Left ventricle myocardium inferior (tissue), 1 donor: ENCODE measurements at regions not wholly inside any gene's neighbourhood (a gene's known extent, or its start where the extent isn't known, plus 50 kb on each side); places are given as distances from the start of the nearest gene placed in this dataset.

Experiments
- DNase-seq: peaks from one replicate; pipeline ENCODE4 v3.0.0-alpha.2; 2020
- H3K27ac ChIP-seq: fragments of 200-600 bp; replicated peaks from 2 replicates; pipeline ENCODE4 v1.8.0; 2021
- H3K27me3 ChIP-seq: fragments of 200-600 bp; 2 replicates; pipeline ENCODE4 v1.8.0; 2021; ENCODE audit warnings: low read depth
- H3K36me3 ChIP-seq: fragments of 200-600 bp; 2 replicates; pipeline ENCODE4 v1.8.0; 2021
- H3K4me1 ChIP-seq: fragments of 200-600 bp; 2 replicates; pipeline ENCODE4 v1.8.0; 2021
- H3K4me3 ChIP-seq: fragments of 200-600 bp; 2 replicates; pipeline ENCODE4 v1.8.0; 2021; ENCODE audit warnings: mild to moderate bottlenecking, moderate library complexity
- H3K9me3 ChIP-seq: fragments of 200-600 bp; replicated peaks from 2 replicates; pipeline ENCODE4 v1.8.0; 2021
- intact Hi-C: fragments of 100-400 bp; cut with micrococcal nuclease; formaldehyde crosslinking; loops from one replicate; pipeline ENCODE4 v1.11.0; 2022
- TF ChIP-seq, protein P1 (sequence below): fragments of 200-600 bp; IDR thresholded peaks from 2 replicates; pipeline ENCODE4 v1.8.0; 2021; ENCODE audit warnings: antibody characterized with exemption, mild to moderate bottlenecking, borderline replicate concordance
- donor health status: DM: no; HTN: yes; CAD: no; lungs with severe emphysema.

DNA sequence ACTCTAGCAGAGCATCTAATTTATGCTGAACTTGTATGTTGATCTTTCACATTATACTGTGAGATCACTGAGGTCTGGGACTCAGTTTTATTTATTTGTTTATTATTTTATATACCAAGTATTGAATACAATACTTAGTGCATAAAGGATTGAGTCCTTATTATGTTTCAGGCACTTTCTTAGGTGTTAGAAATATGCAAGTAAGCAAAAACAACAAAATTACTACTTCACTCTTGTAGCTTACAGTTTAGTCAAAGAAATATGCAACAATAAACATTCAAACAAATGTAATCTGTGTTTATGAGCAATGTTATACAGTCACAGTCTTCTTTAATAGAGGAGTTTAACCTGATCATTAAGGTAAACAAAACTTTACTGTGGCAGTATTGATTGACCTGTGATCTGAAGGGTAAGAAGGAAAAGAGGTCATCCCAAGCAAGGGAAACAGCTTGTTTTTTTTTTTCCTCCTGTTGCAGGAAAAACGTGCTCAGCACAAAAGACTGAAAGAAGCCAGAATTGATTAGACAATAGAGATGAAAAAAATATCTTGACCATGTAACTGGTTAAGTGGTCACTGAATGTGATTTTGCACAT lies 990.7 kb downstream of the TRHDE start:
- intact Hi-C loops, result no loop called here
- Histone ChIP-seq H3K9me3 (peaks cover 26% of the 10 kb centered on the region), H3K36me3 (no peaks in the 10 kb centered on the region), H3K4me3 (no peak overlapping the region), H3K4me1 (no peaks in the 10 kb centered on the region), H3K27ac (no peak overlapping the region), H3K27me3 (no peaks in the 10 kb centered on the region)
- TF ChIP-seq, protein P1, sequence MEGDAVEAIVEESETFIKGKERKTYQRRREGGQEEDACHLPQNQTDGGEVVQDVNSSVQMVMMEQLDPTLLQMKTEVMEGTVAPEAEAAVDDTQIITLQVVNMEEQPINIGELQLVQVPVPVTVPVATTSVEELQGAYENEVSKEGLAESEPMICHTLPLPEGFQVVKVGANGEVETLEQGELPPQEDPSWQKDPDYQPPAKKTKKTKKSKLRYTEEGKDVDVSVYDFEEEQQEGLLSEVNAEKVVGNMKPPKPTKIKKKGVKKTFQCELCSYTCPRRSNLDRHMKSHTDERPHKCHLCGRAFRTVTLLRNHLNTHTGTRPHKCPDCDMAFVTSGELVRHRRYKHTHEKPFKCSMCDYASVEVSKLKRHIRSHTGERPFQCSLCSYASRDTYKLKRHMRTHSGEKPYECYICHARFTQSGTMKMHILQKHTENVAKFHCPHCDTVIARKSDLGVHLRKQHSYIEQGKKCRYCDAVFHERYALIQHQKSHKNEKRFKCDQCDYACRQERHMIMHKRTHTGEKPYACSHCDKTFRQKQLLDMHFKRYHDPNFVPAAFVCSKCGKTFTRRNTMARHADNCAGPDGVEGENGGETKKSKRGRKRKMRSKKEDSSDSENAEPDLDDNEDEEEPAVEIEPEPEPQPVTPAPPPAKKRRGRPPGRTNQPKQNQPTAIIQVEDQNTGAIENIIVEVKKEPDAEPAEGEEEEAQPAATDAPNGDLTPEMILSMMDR, result no peak
- no peak for DNase-seq

DNA sequence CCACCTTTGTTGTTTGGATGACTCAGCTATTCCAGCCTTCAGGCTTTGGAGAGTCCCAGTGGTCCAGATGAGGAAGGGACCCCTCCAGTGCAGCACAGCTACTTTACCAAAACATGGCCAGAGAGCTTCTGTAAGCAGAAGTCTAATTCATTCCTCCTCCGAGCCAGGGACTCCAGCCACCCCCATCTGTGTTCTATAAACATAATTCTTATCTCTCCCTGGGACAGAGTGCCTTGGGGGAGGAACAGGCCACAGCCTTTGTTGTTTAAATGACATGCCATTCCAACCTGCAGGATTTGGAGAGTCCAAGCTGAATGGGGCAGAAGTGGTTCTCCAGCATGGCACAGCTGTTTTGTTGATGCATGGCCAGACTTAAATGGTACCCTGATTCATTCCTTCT lies 994.0 kb downstream of the TRHDE start:
- DNase-seq, result no peak
- Histone ChIP-seq H3K27me3 (no peaks in the 10 kb centered on the region), H3K9me3 (peaks cover 39% of the 10 kb centered on the region), H3K4me1 (no peaks in the 10 kb centered on the region), H3K36me3 (no peaks in the 10 kb centered on the region), H3K27ac (no peak overlapping the region), H3K4me3 (no peak overlapping the region)
- TF ChIP-seq, protein P1, result no peak
- intact Hi-C loops, result no loop called here

DNA sequence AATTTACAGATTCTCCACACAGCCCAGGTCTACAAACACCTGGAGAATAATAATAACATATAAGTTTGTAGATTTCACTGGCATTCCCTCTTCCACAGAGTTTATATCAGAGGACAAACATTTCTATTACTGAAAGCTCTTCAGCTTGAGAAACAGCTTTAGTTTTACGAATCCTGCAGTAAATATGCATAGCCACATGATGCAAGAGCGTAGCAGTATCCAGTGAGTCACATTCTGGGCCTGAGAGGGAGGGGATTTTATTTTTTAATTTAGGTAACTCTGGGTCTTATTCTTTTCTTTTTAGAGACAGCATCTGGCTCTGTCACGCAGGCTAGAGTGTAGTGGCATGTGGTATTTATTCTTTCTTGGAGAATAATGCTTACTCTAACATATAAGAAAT lies 1002.8 kb downstream of the TRHDE start:
- H3K27me3 ChIP-seq, result no peaks in the 10 kb centered on the region
- H3K9me3 ChIP-seq, result peaks cover 23% of the 10 kb centered on the region
- H3K4me3 ChIP-seq, result no peak overlapping the region
- intact Hi-C loops, result no loop called here
- no peaks in the 10 kb centered on the region for H3K36me3 ChIP-seq
- no peaks in the 10 kb centered on the region for H3K4me1 ChIP-seq
- no peak overlapping the region for H3K27ac ChIP-seq
- no peak for DNase-seq
- TF ChIP-seq, protein P1, result no peak

DNA sequence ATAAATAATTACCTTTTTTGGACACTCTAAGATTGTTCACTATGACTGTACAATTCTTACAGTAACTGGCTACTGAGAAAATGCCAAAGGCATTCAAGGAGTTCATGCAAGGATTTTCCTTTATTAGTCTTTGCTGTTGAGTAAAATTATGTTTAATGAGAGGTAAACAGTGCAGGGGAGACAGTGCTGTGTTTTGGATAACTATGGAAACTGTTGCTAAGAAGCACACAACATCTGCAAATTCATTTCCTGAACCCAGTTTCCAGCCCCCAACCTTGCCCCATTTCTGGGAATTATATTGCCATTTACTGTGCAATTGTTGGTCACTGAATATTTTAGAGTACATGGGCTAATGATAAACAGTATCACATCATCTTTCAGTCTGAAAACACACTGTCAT lies 1005.8 kb downstream of the TRHDE start:
- TF ChIP-seq, protein P1, result no peak
- no peak overlapping the region for H3K27ac ChIP-seq
- H3K4me1 ChIP-seq, result no peaks in the 10 kb centered on the region
- no peak for DNase-seq
- intact Hi-C loops, result no loop called here
- H3K27me3 ChIP-seq, result no peaks in the 10 kb centered on the region
- H3K36me3 ChIP-seq, result no peaks in the 10 kb centered on the region
- no peak overlapping the region for H3K4me3 ChIP-seq
- peaks cover 12% of the 10 kb centered on the region for H3K9me3 ChIP-seq

DNA sequence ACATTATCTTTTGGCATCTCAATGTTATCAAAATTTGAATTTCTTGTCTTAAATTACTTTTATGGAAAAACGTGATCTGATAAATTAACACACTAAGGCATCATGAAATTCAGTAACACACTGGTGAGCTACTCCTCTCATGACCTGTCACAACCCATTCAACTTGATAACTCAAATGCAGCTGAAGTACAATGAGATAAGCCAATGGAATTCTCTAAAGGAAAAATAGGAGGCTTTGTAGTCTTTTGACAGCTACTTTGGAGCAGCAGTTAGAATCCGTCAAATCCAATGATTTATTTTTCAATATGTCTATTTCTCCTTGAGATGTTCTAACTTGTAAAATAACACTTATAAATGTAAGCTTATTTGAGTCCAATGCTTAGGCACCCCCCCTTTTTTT lies 1029.4 kb downstream of the TRHDE start:
- intact Hi-C loops, result no loop called here
- H3K27me3 ChIP-seq, result no peaks in the 10 kb centered on the region
- TF ChIP-seq, protein P1, result no peak
- no peak overlapping the region for H3K27ac ChIP-seq
- no peak overlapping the region for H3K4me3 ChIP-seq
- no peaks in the 10 kb centered on the region for H3K36me3 ChIP-seq
- H3K4me1 ChIP-seq, result no peaks in the 10 kb centered on the region
- no peaks in the 10 kb centered on the region for H3K9me3 ChIP-seq
- no peak for DNase-seq
